GM23338 (cell line): ENCODE measurements at regions not wholly inside any gene's neighbourhood (a gene's known extent, or its start where the extent isn't known, plus 50 kb on each side); places are given as distances from the start of the nearest gene placed in this dataset.

ENCODE experiments used
- ATAC-seq: fragments of 200-7000 bp; cut with Tn5 transposase; 3 replicates; pipeline ENCODE4 v1.9.1; 2020
- DNase-seq: peaks from one replicate; pipeline ENCODE4 v3.0.0-alpha.2; 2015; ENCODE audit warnings: low spot score
- H2AFZ ChIP-seq: fragments of 200-600 bp; sonication (generic); 2 replicates; pipeline ENCODE4 v1.8.0; 2016; ENCODE audit warnings: antibody characterized with exemption, mild to moderate bottlenecking, moderate library complexity
- H3F3A ChIP-seq: fragments of 200-600 bp; sonication (generic); replicated peaks from 2 replicates; pipeline ENCODE4 v1.8.0; 2017; ENCODE audit warnings: antibody characterized with exemption, mixed run types, low read depth
- H3K27ac ChIP-seq: fragments of 200-600 bp; sonication (generic); 2 replicates; pipeline ENCODE4 v1.6.1; 2016; ENCODE audit warnings: low read depth
- H3K27me3 ChIP-seq: fragments of 200-600 bp; sonication (generic); 2 replicates; pipeline ENCODE4 v1.8.0; 2016; ENCODE audit warnings: mild to moderate bottlenecking, mixed run types, moderate library complexity; ENCODE audit not compliant: insufficient read depth
- H3K36me3 ChIP-seq: fragments of 200-600 bp; sonication (generic); 2 replicates; pipeline ENCODE4 v1.8.0; 2016; ENCODE audit warnings: mild to moderate bottlenecking; ENCODE audit not compliant: insufficient read depth
- H3K4me1 ChIP-seq: fragments of 200-600 bp; sonication (generic); 2 replicates; pipeline ENCODE4 v1.8.0; 2016; ENCODE audit warnings: mild to moderate bottlenecking, moderate library complexity; ENCODE audit not compliant: insufficient read depth
- H3K4me2 ChIP-seq: fragments of 200-600 bp; sonication (generic); 2 replicates; pipeline ENCODE4 v1.7.1; 2017; ENCODE audit warnings: mixed run types
- H3K4me3 ChIP-seq: fragments of 200-600 bp; sonication (generic); 2 replicates; pipeline ENCODE4 v1.6.1; 2016; ENCODE audit warnings: mixed run types
- H3K79me2 ChIP-seq: fragments of 200-600 bp; sonication (generic); replicated peaks from 2 replicates; pipeline ENCODE4 v1.8.0; 2017; ENCODE audit warnings: mild to moderate bottlenecking; ENCODE audit not compliant: insufficient read depth
- H3K9me2 ChIP-seq: fragments of 200-600 bp; sonication (generic); 2 replicates; pipeline ENCODE4 v1.8.0; 2017; ENCODE audit not compliant: insufficient read depth
- H4K20me1 ChIP-seq: fragments of 200-600 bp; sonication (generic); replicated peaks from 2 replicates; pipeline ENCODE4 v1.8.0; 2017; ENCODE audit warnings: mild to moderate bottlenecking; ENCODE audit not compliant: insufficient read depth
- H3K27ac Mint-ChIP-seq: 2 replicates; pipeline ENCODE4 v1.8.0; 2020; ENCODE audit warnings: inconsistent platforms, mild to moderate bottlenecking, moderate library complexity, mixed read lengths
- H3K27me3 Mint-ChIP-seq: 3 replicates; pipeline ENCODE4 v1.8.0; 2022; ENCODE audit warnings: low read depth, mild to moderate bottlenecking, moderate library complexity, mixed read lengths, inconsistent platforms; ENCODE audit not compliant: insufficient read depth, poor library complexity
- H3K36me3 Mint-ChIP-seq: 3 replicates; pipeline ENCODE4 v1.8.0; 2021; ENCODE audit warnings: low read depth, mild to moderate bottlenecking, inconsistent platforms, moderate library complexity, mixed read lengths
- H3K4me1 Mint-ChIP-seq: 3 replicates; pipeline ENCODE4 v1.8.0; 2020; ENCODE audit warnings: mild to moderate bottlenecking, inconsistent platforms, mixed read lengths
- H3K4me3 Mint-ChIP-seq: 3 replicates; pipeline ENCODE4 v1.8.0; 2021; ENCODE audit warnings: moderate library complexity, mild to moderate bottlenecking, inconsistent platforms, mixed read lengths
- H3K9me3 Mint-ChIP-seq: 3 replicates; pipeline ENCODE4 v1.8.0; 2020; ENCODE audit warnings: moderate library complexity, mild to moderate bottlenecking, inconsistent platforms, mixed read lengths
- CREB1 ChIP-seq: fragments of 250-450 bp; sonication (Bioruptor Pico); IDR thresholded peaks from 2 replicates; pipeline ENCODE4 v1.5.0; 2020; ENCODE audit warnings: low read depth, mild to moderate bottlenecking, moderate library complexity
- CTCF ChIP-seq, 2 experiments: fragments of 200-600 bp in 1 of 2; sonication (generic) in 1 of 2; conservative IDR thresholded peaks; 2 replicates each; pipeline versions ENCODE4 v1.5.1 to v1.6.1; 2016 to 2017; ENCODE audit warnings: antibody characterized with exemption in 2 of 2, low read depth in 2 of 2, mild to moderate bottlenecking in 2 of 2, moderate library complexity in 1 of 2
- ETS1 ChIP-seq: IDR thresholded peaks from 2 replicates; pipeline ENCODE4 v1.6.1; 2016; ENCODE audit warnings: antibody characterized with exemption
- EZH2 ChIP-seq: fragments of 200-600 bp; sonication (generic); IDR thresholded peaks from one replicate; pipeline ENCODE4 v1.8.0; 2017; ENCODE audit warnings: antibody characterized with exemption, mild to moderate bottlenecking, low read depth; ENCODE audit not compliant: unreplicated experiment
- EZH2phosphoT487 ChIP-seq: fragments of 200-600 bp; sonication (generic); IDR thresholded peaks from one replicate; pipeline ENCODE4 v1.8.1; 2018; ENCODE audit warnings: antibody characterized with exemption; ENCODE audit not compliant: unreplicated experiment
- JUNB ChIP-seq: IDR thresholded peaks from one replicate; pipeline ENCODE4 v1.6.1; 2016; ENCODE audit warnings: antibody characterized with exemption; ENCODE audit not compliant: unreplicated experiment
- NANOG ChIP-seq: IDR thresholded peaks from 2 replicates; pipeline ENCODE4 v1.6.1; 2016; ENCODE audit warnings: antibody characterized with exemption, borderline replicate concordance
- POLR2AphosphoS5 ChIP-seq: IDR thresholded peaks from 2 replicates; pipeline ENCODE4 v1.6.1; 2016; ENCODE audit warnings: antibody characterized with exemption, low read depth
- REST ChIP-seq: IDR thresholded peaks from one replicate; pipeline ENCODE4 v1.6.1; 2018; ENCODE audit warnings: antibody characterized with exemption; ENCODE audit not compliant: unreplicated experiment
- STAT1 ChIP-seq: IDR thresholded peaks from one replicate; pipeline ENCODE4 v1.6.1; 2016; ENCODE audit warnings: antibody characterized with exemption; ENCODE audit not compliant: unreplicated experiment
- ZNF114 ChIP-seq: fragments of 250-450 bp; sonication (Bioruptor Pico); IDR thresholded peaks from 2 replicates; pipeline ENCODE4 v1.5.0; 2020; ENCODE audit warnings: mild to moderate bottlenecking, moderate library complexity
- ZNF331 ChIP-seq: fragments of 250-450 bp; sonication (Bioruptor Pico); IDR thresholded peaks from 2 replicates; pipeline ENCODE4 v1.5.0; 2020; ENCODE audit warnings: low read depth, mild to moderate bottlenecking, moderate library complexity
- ZNF462 ChIP-seq: fragments of 250-450 bp; sonication (Bioruptor Pico); IDR thresholded peaks from 2 replicates; pipeline ENCODE4 v1.5.0; 2020; ENCODE audit warnings: mild to moderate bottlenecking, moderate library complexity

GRCh38 chr1:218080863-218081262, 204.2 kb upstream of the RRP15 start:
- peaks cover 9% of the 10 kb centered on the region; the same call in 2 of the 3 replicates for H3K4me1 Mint-ChIP-seq
- Histone ChIP-seq H3K27me3 (no peaks in the 10 kb centered on the region), H3K9me2 (no peaks in the 10 kb centered on the region), H3K36me3 (no peaks in the 10 kb centered on the region; the same call in 1 of the 2 replicates), H3K4me1 (peaks cover 4% of the 10 kb centered on the region), H3F3A (no peaks in the 10 kb centered on the region), H3K4me2 (no peak overlapping the region), H3K27ac (no peak overlapping the region), H2AFZ (no peak overlapping the region), H3K79me2 (no peaks in the 10 kb centered on the region), H3K4me3 (no peak overlapping the region), H4K20me1 (no peaks in the 10 kb centered on the region)
- no peak for TF ChIP-seq EZH2
- no peak for TF ChIP-seq EZH2phosphoT487
- TF ChIP-seq ZNF331 (CRISPR knock-in tag) = no peak
- no peak for TF ChIP-seq REST
- TF ChIP-seq STAT1 = no peak
- no peak for TF ChIP-seq CTCF (conservative IDR thresholded peaks at IDR 0.05; ENCODE audit: low read depth in 2 of 2)
- TF ChIP-seq POLR2AphosphoS5 = no peak
- TF ChIP-seq NANOG = no peak
- TF ChIP-seq CREB1 (CRISPR knock-in tag) = no peak
- TF ChIP-seq JUNB = no peak
- no peak for TF ChIP-seq ZNF114
- no peak for TF ChIP-seq ZNF462 (CRISPR knock-in tag)
- no peak for TF ChIP-seq ETS1
- H3K27ac Mint-ChIP-seq = no peak overlapping the region
- H3K4me3 Mint-ChIP-seq = no peak overlapping the region
- ATAC-seq = no peak
- H3K9me3 Mint-ChIP-seq = no peaks in the 10 kb centered on the region
- no peaks in the 10 kb centered on the region for H3K36me3 Mint-ChIP-seq
- DNase-seq = no peak
- peaks cover 4% of the 10 kb centered on the region for H3K27me3 Mint-ChIP-seq
